NCI-H748 (cell line): ENCODE measurements at regions not wholly inside any gene's neighbourhood (a gene's known extent, or its start where the extent isn't known, plus 50 kb on each side); places are given as distances from the start of the nearest gene placed in this dataset.
A peak's percentile ranks its signal among the peaks of the same experiment; 100 is the strongest.

Experiments
- DNase-seq: peaks from one replicate; lab custom pipeline; 2025; ENCODE audit not compliant: unreplicated experiment; lab: John Stamatoyannopoulos, UW

DNA sequence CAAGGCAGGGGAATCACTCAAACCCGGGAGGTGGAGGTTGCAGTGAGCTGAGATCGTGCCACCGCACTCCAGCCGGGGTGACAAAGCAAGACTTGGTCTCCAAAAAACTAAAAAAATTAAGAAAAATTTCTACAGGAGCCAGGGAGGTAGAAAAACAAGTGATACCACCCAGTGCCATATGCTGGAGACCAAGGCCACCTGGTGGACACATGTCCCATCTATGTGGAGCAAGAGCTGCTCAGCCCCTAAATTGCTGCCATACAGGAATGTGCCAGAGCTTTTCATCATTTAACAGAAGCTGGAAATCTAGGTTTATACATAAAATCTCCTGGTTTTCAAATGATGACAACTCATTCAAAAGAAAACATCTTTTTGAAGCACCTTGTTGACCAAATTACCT is 61.4 kb upstream of the ELK3 start:
- DNase-seq: peak; percentile 22

DNA sequence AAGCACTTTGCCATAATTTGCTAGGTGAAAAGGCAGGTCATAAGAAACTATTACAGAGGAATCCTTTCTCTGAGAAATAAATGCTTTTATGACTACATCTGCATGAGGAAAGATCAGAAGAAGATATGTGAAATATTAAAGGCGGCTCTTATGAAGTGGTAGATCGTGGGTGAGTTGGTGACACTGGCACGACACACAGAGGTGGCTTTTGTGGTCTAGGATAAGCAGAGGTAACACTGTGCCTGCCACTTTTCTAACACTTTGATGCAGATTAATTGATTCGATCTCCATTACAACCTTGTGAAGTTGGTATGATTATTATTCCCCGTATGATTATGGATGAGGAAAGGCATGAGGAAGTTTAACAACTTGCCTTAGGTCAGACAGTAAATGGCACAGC is 60.0 kb upstream of the ELK3 start:
- no peak for DNase-seq

DNA sequence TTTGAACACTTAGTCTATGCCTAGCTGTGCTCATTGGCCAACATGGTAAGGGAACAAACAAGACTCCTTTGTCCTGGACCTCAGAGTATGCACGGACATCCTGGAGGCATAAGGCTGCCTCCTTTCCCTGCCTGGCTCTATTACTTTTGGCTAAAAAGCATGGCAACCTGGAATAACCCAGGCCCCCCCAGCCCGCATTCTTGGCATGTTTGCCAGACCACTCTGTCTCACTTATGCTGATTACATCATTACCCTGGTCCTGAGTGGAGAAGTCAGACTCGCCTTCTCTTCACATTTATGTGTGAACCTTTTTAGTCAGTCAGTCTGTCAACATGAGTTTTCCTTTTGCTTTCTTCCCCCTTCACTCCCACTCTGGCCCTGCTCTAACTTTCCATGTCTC is 58.0 kb upstream of the ELK3 start:
- no peak for DNase-seq

DNA sequence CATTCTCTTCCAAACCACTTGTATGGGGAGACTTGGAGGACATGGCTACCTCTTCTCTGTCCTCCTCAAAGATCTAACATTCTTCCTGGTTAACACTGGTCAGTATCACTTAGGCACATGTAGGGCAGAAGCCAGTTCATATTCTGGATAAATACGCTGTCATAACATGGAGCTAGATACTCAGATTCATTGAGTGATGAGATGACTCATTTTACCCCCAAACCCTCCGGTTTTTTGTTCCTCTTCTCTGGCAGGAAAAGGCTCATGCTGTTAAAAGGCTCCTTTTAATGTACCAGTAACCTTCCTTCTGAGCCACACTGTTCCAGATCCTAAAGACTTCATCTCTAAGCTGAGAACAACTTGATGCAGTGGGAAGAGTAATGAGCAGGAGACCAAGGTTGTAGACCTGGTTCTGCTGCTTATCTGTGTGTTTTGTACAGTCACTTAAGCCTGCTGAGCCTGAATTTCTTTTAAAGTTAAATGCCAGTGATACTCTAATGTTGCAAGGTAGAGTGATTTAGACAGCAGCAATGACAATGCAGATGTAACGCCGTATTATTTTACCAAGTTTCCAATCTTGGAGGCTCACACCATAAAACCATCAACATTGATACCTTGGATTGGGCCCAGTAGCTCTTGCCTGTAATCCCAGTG is 57.3 kb upstream of the ELK3 start:
- DNase-seq: no peak

DNA sequence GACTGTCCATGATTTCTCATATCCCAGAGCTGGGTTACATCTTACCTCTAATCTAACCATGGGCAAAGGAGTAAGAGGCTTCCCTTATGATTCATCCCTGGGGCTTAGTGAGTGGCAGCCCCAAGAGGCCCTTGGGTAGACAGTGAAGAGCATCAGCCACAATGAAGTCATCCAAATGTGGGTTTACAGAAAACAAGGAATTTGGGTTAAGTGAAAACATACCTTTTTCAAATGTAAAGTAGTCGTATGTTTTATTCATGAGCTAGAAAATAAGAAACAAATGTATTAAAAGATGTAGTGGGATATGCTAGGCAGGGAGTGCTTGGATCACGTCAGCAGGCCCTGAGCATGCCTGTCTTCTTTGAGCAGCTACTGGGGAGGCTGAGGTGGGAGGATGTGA is 54.0 kb upstream of the ELK3 start:
- DNase-seq: no peak

DNA sequence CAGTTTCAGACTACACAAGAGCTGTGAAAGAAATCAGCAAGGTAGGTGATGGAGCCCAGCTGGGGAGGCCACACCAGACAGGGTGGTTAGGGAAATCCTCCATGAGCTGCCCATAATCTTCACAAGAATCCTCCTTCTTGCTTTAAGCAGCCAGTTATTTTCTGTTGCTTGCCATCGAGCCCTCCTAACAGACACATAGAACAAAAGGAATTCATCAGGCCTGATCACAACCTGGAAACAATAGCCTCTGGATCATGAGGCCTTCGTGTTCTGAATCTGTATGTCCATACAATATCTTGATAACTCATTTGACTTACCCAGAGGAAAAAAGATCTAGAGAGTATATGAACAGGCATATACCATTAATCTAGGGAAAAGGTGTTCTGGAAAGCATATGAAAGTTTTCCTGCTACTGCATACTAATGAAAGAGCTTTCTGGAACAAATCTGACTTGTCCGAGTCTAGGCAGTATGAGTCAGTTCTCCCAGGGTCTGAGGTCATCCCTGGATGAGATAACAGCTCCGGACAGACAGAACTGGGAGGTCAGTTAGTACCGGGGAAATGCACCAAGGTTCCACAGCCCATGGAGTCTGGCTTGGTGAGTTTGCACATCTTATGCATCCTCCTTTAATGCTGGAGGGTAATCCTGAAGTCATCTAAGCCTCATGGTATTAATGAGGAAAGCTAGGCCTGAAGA is 52.8 kb upstream of the ELK3 start:
- no peak for DNase-seq

DNA sequence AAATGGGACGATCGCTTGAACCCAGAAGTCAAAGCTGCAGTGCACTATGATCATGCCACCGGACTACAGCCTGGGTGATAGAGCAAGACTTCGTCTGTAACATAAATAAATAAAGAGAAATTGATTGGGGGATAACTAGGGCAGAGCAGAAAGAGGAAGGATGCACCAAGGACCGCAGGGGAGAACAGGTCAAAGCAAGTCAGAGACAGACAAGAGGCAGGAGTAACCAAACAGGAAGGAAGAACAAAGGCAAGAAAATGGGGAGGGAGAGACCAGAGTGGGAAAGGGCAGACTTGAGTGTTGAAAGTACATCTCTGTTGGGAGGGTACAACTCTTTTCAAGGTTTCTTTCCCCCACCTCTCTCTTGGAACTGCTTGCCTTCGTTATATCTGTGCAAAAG is 50.8 kb upstream of the ELK3 start:
- no peak for DNase-seq

DNA sequence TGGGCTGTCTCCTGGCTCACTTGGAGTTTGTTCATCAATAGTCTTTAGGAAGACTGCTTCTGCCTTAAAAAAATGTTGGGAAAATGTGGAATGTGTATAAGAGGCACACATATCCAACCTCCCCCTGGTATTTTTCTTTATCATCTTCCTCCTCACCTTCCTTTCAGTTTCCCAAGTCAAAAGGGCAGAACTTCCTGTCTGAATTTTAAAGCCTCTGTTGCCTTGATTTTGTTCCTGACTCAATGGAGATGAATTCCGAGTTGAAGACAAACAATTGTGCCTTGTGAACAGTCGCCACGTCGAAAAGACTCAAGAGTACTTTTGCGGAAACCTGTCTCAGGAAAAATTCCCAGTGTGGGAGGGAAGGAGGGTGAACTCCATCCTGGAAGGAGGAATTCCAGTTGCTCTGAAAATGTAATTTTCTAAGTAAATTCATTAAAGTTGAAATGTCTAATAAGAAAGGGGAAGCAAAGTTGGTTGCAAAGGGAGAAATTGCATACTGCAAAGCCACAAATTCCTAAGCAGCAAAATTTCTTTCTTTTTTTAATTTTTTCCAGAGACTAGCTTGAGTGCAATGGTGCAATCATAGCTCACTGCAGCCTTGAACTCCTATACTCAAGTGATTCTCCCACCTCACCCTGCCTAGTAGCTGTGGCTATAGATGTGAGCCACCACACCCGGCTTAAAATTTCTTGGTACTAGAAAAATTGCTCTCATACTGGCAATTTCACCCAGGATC is 50.2 kb upstream of the ELK3 start:
- DNase-seq: no peak
